ENCODE measurements at regions not wholly inside any gene's neighbourhood (a gene's known extent, or its start where the extent isn't known, plus 50 kb on each side); places are given as distances from the start of the nearest gene placed in this dataset.
"Not testable (repeated sequence)": the region's sequence is repeated elsewhere in the genome, so short reads cannot be mapped to it uniquely, and the experiment has no call there.

DNA sequence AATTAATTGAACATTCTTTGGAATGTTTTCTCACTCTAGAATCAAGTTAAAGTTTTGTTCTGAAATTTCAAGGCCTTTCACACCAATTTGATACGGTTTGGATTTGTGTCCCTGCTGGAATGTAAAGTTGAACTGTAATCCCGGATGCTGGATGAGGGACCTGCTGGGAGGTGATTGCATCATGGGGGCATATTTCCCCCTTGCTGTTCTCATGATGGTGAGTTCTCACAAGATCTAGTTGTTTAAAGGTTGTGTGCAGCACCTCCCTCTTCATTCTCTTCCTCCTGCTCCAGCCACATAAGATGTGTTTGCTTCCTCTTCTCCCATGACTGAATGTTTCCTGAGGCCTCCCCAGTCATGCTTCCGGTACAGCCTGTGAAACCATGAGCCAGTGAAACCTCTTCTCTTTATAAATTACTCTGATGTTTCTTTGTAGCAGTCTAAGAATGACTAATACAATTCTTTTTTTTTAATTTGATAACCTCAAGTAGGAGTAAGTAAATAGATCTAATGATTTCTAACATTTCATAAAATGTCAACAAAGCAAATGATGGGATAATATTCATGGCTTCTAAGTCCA is 144.2 kb upstream of the CDH7 start:
- intact Hi-C loops (cut with micrococcal nuclease), result no loop called here
- Mint-ChIP-seq H3K9me3 (peaks cover 6% of the 10 kb centered on the region), H3K27me3 (no peaks in the 10 kb centered on the region), H3K36me3 (ENCODE audit: low read depth) (no peaks in the 10 kb centered on the region), H3K4me1 (no peaks in the 10 kb centered on the region), H3K4me3 (no peak overlapping the region), H3K27ac (no peak overlapping the region)
- no peak for DNase-seq

GRCh38 chr18:65605352-65605751 is 145.5 kb upstream of the CDH7 start:
- H3K27me3 Mint-ChIP-seq; H3K9me3 Mint-ChIP-seq; H3K36me3 Mint-ChIP-seq (ENCODE audit: low read depth); H3K4me1 Mint-ChIP-seq; DNase-seq; H3K4me3 Mint-ChIP-seq; intact Hi-C loops (cut with micrococcal nuclease); H3K27ac Mint-ChIP-seq: not testable (repeated sequence)

GRCh38 chr18:65601775-65602174 is 149.0 kb upstream of the CDH7 start:
- Mint-ChIP-seq H3K9me3 (peaks cover 5% of the 10 kb centered on the region), H3K36me3 (ENCODE audit: low read depth) (no peaks in the 10 kb centered on the region), H3K27me3 (no peaks in the 10 kb centered on the region), H3K27ac (no peak overlapping the region), H3K4me1 (no peaks in the 10 kb centered on the region), H3K4me3 (no peak overlapping the region)
- intact Hi-C loops (cut with micrococcal nuclease), result no loop called here
- no peak for DNase-seq

GRCh38 chr18:65592435-65592834 is 158.4 kb upstream of the CDH7 start:
- intact Hi-C loops (cut with micrococcal nuclease), result no loop called here
- Mint-ChIP-seq H3K4me3 (no peak overlapping the region), H3K9me3 (peaks cover 11% of the 10 kb centered on the region), H3K4me1 (no peaks in the 10 kb centered on the region), H3K27me3 (no peaks in the 10 kb centered on the region), H3K36me3 (ENCODE audit: low read depth) (no peaks in the 10 kb centered on the region), H3K27ac (no peak overlapping the region)
- DNase-seq, result no peak

DNA sequence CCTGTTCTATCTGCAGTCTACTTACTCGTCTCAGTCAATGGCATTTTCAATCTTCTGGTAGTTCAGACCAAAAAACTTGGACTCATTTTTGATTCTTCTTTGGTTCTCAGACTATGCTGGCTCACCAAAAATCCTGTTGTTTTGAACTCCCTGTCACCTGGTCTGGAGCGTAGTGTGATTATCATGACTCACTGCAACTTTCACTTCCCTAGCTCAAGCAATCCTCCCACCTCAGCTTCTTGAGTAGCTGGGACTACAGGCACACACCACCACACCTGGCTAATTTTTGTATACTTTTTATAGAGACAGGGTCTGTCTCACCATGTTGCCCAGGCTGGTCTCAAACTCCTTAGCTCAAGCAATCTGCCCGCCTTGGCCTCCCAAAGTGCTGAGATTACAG is 163.3 kb upstream of the CDH7 start:
- no peaks in the 10 kb centered on the region for H3K27me3 Mint-ChIP-seq
- DNase-seq, result no peak
- peaks cover 15% of the 10 kb centered on the region for H3K9me3 Mint-ChIP-seq
- H3K4me1 Mint-ChIP-seq, result no peaks in the 10 kb centered on the region
- no peak overlapping the region for H3K27ac Mint-ChIP-seq
- intact Hi-C loops (cut with micrococcal nuclease), result no loop called here
- no peak overlapping the region for H3K4me3 Mint-ChIP-seq
- no peaks in the 10 kb centered on the region for H3K36me3 Mint-ChIP-seq (ENCODE audit: low read depth)

GRCh38 chr18:65582094-65582493 is 168.7 kb upstream of the CDH7 start:
- H3K27ac Mint-ChIP-seq; H3K4me3 Mint-ChIP-seq; intact Hi-C loops (cut with micrococcal nuclease): not testable (repeated sequence)

DNA sequence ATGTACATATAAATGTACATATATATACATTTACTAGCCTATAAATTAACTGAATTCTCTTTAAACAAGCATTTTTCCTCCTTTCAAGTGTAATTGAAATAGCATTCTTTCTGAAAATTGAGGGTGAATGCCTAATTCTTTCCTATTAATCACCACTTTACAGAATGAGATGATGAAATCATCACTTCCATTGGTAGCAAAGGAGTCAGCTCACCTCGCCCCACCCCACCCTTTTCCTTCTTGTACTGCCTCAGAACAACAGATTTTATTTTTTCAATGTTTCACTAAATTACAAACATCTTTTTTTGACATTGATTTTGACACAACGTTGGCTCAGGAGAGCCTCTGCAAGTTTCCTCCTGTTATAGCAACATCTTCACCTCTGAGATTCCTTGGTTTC is 181.9 kb upstream of the CDH7 start:
- Mint-ChIP-seq H3K4me3 (no peak overlapping the region), H3K36me3 (ENCODE audit: low read depth) (no peaks in the 10 kb centered on the region), H3K27ac (no peak overlapping the region), H3K9me3 (no peaks in the 10 kb centered on the region), H3K4me1 (no peaks in the 10 kb centered on the region), H3K27me3 (no peaks in the 10 kb centered on the region)
- intact Hi-C loops (cut with micrococcal nuclease), result no loop called here
- DNase-seq, result no peak

More at GRCh38 chr18:65582094-65582493, 168.7 kb upstream of the CDH7 start:
- DNase-seq; H3K27me3 Mint-ChIP-seq; H3K36me3 Mint-ChIP-seq (ENCODE audit: low read depth); H3K4me1 Mint-ChIP-seq: not testable (repeated sequence)
- H3K9me3 Mint-ChIP-seq, result peaks cover 10% of the 10 kb centered on the region

DNA sequence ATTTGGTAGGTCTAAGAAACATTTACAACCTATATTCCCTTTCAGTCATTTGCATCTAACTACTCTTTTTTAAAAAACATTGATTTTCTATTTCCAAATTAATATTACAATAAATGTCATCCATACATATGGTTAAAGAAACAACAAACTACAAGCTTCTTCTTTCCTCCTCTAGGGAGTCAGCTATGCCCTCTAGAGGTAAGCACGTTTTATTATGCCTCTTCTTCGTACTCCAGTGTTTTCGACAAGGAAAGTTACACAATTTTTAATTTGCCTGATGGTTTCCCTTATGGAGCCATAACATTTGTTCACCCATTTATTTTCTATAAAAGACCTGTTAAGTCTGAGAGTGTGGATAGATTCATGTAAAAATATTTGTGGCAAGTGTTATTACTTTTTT is 183.4 kb upstream of the CDH7 start:
- Mint-ChIP-seq H3K27me3 (no peaks in the 10 kb centered on the region), H3K27ac (no peak overlapping the region), H3K4me3 (no peak overlapping the region), H3K9me3 (no peaks in the 10 kb centered on the region), H3K4me1 (no peaks in the 10 kb centered on the region), H3K36me3 (ENCODE audit: low read depth) (no peaks in the 10 kb centered on the region)
- DNase-seq, result no peak
- intact Hi-C loops (cut with micrococcal nuclease), result no loop called here

- intact Hi-C loops (cut with micrococcal nuclease), result no loop called here
- Mint-ChIP-seq H3K9me3 (peaks cover 6% of the 10 kb centered on the region), H3K36me3 (ENCODE audit: low read depth) (no peaks in the 10 kb centered on the region), H3K4me1 (no peaks in the 10 kb centered on the region), H3K27me3 (no peaks in the 10 kb centered on the region), H3K4me3 (no peak overlapping the region), H3K27ac (no peak overlapping the region)
- no peak for DNase-seq
These were observed 202.5 kb upstream of the CDH7 start for GRCh38 chr18:65548316-65548715.

DNA sequence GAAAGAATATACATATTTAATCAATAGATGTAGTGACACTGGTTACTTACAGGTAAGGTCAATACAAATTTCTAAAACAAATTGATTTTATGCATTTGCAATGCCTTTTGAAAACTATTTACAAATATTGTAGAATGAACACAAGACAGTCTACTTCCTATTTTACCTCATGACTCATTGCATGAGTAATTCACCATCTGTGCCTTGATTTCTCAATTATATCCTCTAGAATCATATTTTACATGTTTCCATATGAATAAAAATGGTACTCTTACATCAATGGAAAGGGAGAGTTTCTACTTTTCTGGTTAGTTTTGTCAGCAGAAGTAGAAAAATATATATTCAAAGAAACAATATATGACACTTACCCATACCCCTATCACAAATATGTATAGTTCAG is 203.8 kb upstream of the CDH7 start:
- intact Hi-C loops (cut with micrococcal nuclease), result no loop called here
- no peaks in the 10 kb centered on the region for H3K4me1 Mint-ChIP-seq
- H3K36me3 Mint-ChIP-seq (ENCODE audit: low read depth), result no peaks in the 10 kb centered on the region
- DNase-seq, result no peak
- peaks cover 6% of the 10 kb centered on the region for H3K9me3 Mint-ChIP-seq
- H3K4me3 Mint-ChIP-seq, result no peak overlapping the region
- no peak overlapping the region for H3K27ac Mint-ChIP-seq
- H3K27me3 Mint-ChIP-seq, result no peaks in the 10 kb centered on the region

DNA sequence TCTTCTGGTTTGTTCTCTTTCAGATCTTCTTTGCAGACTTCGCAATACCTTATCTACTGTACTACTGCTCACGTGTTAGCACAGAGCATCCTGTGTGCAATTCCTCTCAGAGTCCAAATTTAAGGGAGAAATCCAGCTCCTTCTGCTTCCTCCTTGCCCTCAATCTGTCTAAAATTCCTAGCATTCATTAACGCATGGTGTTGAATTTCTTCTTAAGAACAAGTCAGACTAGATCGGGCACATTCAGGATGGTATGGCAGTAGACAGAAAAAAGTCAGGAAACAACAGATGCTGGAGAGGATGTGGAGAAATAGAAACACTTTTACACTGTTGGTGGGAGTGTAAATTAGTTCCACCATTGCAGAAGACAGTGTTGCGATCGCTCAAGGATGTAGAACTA is 206.1 kb upstream of the CDH7 start:
- no peak overlapping the region for H3K4me3 Mint-ChIP-seq
- H3K27ac Mint-ChIP-seq, result no peak overlapping the region
- no peaks in the 10 kb centered on the region for H3K27me3 Mint-ChIP-seq
- DNase-seq, result no peak
- H3K4me1 Mint-ChIP-seq, result no peaks in the 10 kb centered on the region
- peaks cover 6% of the 10 kb centered on the region for H3K9me3 Mint-ChIP-seq
- no peaks in the 10 kb centered on the region for H3K36me3 Mint-ChIP-seq (ENCODE audit: low read depth)
- intact Hi-C loops (cut with micrococcal nuclease), result no loop called here

DNA sequence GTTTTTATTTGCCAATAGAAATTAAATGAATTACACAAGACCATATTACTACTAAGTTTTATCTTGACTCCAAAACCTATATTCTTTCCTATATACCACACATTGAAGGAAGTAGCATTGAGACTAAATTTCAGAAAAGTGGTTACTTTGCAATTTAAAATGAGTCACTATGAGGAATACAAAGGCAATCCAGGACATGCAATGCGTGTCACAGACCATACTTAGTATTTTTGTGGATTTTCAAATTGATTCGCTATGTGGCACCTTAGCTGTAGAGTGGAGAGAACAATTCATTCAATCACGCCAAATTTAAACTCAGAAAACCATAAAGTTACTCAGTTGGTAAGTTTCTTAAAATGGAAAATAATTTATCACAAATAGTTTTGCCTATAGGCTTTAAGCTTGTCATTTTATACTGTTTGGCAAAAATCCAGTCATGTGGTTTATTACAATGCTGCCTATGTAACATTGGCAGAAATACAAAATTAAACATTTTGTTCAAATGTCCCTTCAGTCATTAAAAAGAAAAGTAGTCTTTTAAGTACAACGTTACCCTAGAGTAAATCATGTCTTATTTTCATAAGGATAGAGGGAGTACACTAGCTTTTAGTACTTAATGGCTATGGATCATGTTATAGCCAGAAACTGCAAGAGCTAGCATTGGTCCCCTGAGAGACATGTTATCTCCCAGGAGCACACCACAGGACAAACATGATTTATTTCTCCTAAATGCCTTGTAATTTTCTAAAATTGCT is 222.8 kb upstream of the CDH7 start:
- Mint-ChIP-seq H3K9me3 (peaks cover 5% of the 10 kb centered on the region), H3K36me3 (ENCODE audit: low read depth) (no peaks in the 10 kb centered on the region), H3K27ac (no peak overlapping the region), H3K27me3 (no peaks in the 10 kb centered on the region), H3K4me1 (no peaks in the 10 kb centered on the region), H3K4me3 (no peak overlapping the region)
- intact Hi-C loops (cut with micrococcal nuclease), result no loop called here
- no peak for DNase-seq

DNA sequence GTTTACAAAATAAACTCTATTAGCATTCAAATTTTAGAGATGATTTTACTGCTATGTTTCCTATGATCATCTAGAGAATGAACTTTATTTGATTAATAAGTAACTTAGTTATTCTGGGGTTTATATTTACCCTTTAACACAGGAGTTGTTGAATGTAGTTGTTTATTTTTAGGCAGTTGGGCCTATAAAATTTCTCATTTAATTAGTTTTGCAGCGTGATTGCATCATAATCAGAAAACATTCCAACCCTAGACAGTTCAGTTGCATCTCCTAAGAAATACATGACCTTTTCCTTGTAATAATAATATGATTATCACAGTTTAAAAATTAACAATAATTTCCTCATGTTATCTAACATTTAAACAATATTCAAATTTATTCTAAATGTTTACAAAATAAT is 224.7 kb upstream of the CDH7 start:
- Mint-ChIP-seq H3K4me1 (no peaks in the 10 kb centered on the region), H3K27ac (no peak overlapping the region), H3K4me3 (no peak overlapping the region), H3K27me3 (no peaks in the 10 kb centered on the region), H3K36me3 (ENCODE audit: low read depth) (no peaks in the 10 kb centered on the region), H3K9me3 (peaks cover 9% of the 10 kb centered on the region)
- intact Hi-C loops (cut with micrococcal nuclease), result no loop called here
- DNase-seq, result no peak

DNA sequence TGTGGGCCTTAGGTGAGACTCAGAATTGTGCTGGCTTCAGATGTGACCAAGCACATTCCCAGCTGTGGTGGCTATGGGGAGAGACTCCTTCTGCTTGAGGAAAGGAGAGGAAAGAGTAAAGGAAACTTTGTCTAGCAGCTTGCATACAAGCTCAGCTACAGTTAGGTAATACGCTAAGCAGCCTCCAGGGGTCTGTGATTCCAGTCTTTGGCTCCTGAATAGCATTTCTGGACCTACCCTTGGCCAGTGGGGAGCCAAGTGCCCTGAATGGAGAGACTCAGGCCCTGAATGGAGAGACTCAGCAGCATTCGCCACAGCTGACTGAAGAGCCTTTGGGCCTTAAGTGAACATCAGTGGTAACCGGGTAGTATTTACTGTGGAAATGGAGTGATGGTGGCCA is 227.4 kb upstream of the CDH7 start:
- no peaks in the 10 kb centered on the region for H3K4me1 Mint-ChIP-seq
- no peaks in the 10 kb centered on the region for H3K36me3 Mint-ChIP-seq (ENCODE audit: low read depth)
- H3K27ac Mint-ChIP-seq, result no peak overlapping the region
- intact Hi-C loops (cut with micrococcal nuclease), result no loop called here
- DNase-seq, result no peak
- H3K4me3 Mint-ChIP-seq, result no peak overlapping the region
- H3K27me3 Mint-ChIP-seq, result no peaks in the 10 kb centered on the region
- peaks cover 9% of the 10 kb centered on the region for H3K9me3 Mint-ChIP-seq

DNA sequence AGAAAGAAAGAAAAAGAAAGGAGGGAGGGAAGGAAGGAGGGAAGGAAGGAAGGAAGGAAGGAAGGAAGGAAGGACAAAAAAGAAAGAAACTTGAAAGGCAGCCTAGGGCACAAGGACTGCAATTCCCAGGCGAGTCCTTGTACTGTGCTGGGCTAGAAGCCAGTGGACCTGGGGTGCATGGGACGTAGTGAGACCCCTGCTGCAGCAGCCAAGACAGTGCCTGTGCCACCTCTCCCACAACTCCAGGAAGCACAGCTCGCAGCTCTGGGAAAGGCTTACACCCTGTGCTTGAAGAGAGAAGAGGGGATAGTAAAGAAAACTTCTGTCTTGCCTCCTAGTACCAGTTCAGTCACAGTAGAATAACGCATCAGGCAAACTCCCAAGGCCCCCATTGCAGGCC is 227.9 kb upstream of the CDH7 start:
- Mint-ChIP-seq H3K9me3 (peaks cover 9% of the 10 kb centered on the region), H3K4me1 (no peaks in the 10 kb centered on the region), H3K36me3 (ENCODE audit: low read depth) (no peaks in the 10 kb centered on the region), H3K4me3 (no peak overlapping the region), H3K27ac (no peak overlapping the region), H3K27me3 (no peaks in the 10 kb centered on the region)
- intact Hi-C loops (cut with micrococcal nuclease), result no loop called here
- no peak for DNase-seq
